TTC549 (cell line): ENCODE measurements at regions not wholly inside any gene's neighbourhood (a gene's known extent, or its start where the extent isn't known, plus 50 kb on each side); places are given as distances from the start of the nearest gene placed in this dataset.

ENCODE experiments used
- FAIRE-seq: peaks from 2 replicates; lab custom pipeline; 2012; peaks lifted over from hg19 to GRCh38; lab: Jason Lieb, UNC

- no peak for FAIRE-seq
Observed at GRCh38 chr6:14333556-14334305, 216.2 kb downstream of the CD83 start.

DNA sequence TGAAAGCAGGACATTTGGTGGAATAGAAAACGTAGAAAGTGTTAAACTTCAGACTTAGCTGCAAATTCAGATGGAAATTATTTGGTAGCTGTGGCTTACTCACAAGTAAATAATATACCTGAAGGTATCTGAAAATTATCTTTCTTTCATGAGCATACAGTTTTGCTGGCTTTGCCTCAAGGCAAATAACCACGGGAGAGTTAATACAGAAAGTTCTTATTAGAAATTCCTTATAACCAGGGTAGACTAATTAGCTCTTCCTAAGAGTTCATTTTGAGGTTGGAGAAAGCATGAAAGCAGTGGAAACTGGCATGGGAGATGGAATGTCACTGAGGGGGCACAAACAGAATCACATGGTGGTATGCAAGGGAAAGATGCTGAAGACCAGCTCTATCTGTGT, 217.5 kb downstream of the CD83 start:
- FAIRE-seq, result no peak

DNA sequence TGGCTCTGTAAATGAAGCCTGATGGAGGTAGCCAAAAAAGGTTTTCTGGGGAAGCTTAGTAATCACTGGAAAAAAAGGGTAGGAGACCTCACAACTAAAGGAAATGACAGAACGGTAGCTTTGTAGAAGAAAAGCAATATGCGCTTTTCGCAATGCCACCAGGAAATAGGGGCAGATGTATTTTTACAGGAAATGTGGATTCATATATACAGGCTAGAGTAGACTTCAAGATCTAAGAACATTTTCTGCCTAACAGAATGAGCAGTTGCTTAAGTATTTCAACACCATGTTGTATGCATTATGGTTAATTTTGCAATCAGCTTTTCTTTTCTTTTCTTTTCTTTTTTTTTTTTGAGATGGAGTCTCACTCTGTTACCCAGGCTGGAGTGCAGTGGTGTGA, 219.6 kb downstream of the CD83 start:
- FAIRE-seq, result no peak

DNA sequence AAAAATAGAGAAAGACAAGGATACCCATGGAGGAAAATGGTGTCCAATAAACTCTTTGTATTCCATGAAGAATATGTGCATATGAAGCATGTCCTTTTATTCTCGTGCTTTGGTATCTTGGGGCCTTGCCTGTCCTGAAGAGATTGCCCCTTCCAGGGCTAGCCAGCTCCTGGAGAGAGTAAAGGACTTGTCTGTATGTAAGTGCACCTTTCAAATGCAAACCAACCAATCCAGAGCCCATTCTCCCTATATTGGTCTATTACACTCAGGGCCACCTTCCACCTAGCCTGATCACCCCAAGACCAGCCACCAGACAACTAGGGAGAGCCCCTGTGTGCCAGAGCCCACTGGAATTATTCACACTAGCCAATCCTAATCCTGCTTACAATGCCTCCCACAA, 221.6 kb downstream of the CD83 start:
- no peak for FAIRE-seq

DNA sequence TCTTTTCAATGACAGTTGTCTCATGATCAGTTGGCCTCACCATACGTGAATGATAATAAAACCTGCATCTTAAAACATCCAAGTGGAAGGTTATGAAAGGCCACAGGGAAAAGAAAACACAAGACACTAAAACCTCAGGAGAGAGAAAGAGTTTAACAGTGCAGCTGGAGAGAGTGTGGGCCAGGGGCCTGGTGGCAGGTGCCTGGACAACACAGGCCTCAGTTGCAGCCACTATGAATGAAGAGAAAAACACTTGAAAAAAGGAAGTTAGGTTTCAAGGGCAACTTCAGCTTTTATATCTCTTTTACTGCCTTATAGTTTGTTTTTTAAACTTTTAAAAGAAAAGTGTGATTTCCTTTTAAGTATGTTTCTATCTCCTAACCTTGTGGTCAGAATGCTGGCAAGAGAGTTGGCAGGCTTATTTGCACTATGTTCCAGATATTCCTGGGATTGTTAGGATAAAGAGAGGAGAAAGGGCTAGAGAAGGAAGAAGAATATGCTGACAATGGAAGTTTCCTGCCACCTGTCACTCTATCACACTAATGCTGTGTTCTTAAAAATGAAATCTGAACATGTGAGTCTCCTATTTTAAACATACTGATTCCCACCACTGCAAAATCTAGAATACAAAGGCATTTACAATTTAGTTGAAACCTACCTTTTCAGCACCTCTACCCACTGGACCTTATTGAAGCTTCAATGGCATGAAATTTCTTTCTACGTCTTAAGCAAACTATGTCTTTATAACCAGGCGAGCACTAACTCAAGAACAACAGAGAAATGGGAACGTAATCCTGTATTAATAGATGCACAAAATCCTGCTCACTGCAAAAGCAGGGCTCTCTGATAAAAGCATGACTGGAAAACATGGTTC, 222.4 kb downstream of the CD83 start:
- no peak for FAIRE-seq

GRCh38 chr6:14344486-14344885, 226.9 kb downstream of the CD83 start:
- FAIRE-seq, result no peak

DNA sequence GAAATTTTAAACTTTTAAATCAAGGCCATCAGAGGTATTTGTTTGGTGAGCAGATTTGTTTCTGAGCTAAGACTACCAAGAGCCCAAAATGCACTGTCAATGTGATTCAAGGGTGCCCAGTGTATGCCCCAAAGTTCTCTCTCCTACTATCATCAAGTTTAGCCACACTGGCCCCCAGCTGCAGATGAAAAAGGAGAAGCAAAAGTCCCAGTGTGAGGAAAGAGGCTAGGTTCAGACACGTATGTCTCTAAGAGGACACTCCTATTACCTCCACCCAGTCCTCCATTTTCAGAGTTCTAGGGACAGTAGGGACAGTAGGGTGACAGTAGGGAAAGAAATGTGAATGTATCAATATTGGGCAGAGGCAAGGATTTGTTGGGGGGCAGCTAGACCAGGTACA, 230.8 kb downstream of the CD83 start:
- FAIRE-seq, result no peak

DNA sequence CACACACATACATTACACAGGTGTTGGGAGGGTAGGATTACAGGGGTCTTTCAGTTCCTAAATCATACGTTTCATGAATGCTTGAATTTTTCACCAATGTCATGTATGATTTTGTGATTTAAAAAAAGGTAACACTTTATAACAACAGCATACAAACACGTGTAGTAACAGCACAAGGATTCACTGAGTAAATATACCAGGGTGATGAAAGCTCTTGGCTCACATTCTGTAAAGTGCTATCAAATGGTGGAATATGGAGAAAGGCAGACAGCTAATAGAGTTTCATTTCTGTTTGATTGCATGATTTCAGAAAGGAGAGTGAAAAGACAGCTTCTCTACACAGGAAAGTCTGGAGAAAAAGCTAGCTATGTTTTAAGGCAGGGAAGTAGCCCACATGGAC, 231.9 kb downstream of the CD83 start:
- no peak for FAIRE-seq

DNA sequence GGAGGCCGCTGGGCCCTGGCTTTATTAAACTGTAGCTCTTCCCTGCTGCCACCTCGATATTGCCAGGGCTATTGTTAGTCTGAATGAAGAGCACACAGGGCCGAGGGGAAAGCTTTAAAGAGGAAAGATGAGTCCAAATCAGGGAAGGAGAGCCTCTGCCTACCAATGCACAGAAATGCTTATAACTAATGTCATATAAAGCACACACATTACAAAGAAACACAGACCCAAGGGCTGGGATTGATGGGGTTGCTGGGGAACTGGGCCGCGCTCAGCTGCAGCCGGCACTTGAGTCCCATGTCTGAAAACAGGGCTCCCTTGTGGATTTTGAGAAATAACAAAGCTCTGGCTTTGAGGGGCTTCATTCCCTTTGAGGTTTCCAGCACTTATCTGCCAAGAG, 232.6 kb downstream of the CD83 start:
- no peak for FAIRE-seq

DNA sequence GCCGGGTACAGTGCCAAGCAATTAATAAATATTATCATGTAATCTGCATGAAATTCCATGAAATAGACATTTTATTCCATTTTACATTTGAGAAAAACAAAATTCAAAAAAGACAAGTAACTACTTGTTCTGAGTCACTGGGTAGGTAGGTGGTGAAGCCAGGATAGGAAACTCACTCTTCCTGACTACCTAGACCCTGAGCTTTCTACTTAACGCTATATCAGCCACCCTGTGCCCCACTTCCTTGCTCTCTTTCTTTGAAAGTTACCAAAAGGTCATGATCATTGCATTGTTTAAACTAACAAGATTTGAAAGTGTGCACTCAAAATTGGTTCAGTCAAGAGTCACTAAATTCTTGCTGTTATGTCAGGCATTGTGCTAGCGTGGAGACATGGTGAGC, 235.7 kb downstream of the CD83 start:
- FAIRE-seq, result no peak

DNA sequence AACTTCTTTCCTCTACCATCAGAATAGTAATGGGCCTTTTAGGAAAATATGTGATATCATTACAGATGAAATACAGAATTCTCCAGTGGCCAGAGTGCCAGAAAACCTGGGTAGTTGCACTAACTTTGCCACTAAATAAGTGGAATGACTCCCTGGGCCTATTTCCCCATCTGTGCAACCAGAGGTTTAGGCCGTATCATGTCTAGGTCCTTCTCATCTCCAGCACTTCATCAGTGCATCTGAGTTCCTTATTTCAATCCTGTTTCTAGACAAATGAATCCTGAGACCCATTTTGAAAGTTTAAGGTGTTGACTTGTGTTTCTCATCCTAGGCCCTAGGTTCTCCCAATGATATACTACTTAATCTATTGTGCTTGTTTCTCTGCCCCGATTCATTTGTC, 236.2 kb downstream of the CD83 start:
- FAIRE-seq, result no peak

- FAIRE-seq, result no peak
Observed at GRCh38 chr6:14354919-14355572, 237.5 kb downstream of the CD83 start.

- no peak for FAIRE-seq
Observed at GRCh38 chr6:14359438-14359837, 241.9 kb downstream of the CD83 start.

- no peak for FAIRE-seq
Observed at GRCh38 chr6:14360565-14360964, 243.0 kb downstream of the CD83 start.

DNA sequence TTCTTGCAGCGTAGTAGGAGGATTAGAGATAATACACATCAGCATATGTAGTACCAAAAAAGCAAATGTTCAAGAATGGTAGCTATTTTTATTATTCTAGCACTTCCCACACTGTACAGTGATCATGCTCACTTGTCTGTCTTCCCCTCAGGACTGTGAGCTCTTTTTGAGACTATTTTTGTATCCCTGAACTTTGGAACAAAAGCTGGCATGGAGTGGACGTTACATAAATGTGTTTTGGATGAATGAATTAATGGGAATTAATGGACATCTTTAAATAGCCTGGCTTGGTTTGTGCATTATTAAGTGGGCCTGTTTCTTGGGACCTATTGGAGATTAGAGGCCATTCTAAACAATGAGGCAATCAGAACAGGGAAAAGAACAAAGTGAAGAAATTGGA, 243.7 kb downstream of the CD83 start:
- FAIRE-seq, result no peak

- FAIRE-seq, result no peak
Observed at GRCh38 chr6:14361956-14362587, 244.5 kb downstream of the CD83 start.

GRCh38 chr6:14364370-14364769, 246.8 kb downstream of the CD83 start:
- no peak for FAIRE-seq

DNA sequence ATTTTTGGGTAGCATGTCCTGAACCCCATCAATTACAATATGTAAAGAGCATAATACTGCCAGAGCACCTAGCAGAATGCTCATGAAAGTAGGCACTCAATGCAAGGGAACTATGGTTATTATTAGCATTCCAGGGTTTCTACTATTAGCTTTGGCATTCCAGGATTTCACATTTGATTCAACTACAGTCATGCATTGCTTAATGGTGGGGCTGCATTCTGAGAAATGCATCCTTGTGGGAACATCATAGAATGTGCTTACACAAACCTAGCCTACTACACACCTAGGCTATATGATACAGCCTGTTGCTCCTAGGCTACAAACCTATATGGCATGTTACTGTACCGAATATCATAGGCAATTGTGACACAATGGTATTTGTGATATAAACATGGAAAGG, 247.8 kb downstream of the CD83 start:
- FAIRE-seq, result no peak

DNA sequence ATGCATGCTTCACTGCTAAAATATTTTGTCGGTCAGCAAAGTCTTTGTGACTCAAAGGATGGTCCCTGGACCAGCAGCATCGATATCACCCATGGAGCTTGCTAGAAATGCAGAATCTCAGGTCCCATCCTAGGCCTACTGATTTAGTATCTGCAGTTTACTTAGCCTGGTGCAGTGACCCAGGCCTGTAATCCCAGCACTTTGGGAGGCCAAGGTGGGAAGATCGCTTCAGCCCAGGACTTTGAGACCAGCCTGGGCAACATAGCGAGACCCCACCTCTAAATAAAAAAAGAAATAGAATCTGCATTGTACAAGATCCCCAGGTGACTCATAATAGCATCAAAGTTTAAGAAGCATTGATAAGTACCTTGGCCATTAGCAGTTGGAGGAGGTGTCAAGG, 248.7 kb downstream of the CD83 start:
- FAIRE-seq, result no peak

- FAIRE-seq, result no peak
Observed at GRCh38 chr6:14366872-14367271, 249.3 kb downstream of the CD83 start.

- no peak for FAIRE-seq
Observed at GRCh38 chr6:14367296-14367695, 249.7 kb downstream of the CD83 start.

- FAIRE-seq, result no peak
Observed at GRCh38 chr6:14369717-14370116, 252.1 kb downstream of the CD83 start.

GRCh38 chr6:14371530-14371929, 254.0 kb downstream of the CD83 start:
- no peak for FAIRE-seq
